SK-N-SH (cell line): ENCODE measurements at regions not wholly inside any gene's neighbourhood (a gene's known extent, or its start where the extent isn't known, plus 50 kb on each side); places are given as distances from the start of the nearest gene placed in this dataset.

Source experiments
- CTCF ChIA-PET: fragments of 300-600, 350-600 bp; formaldehyde crosslinking; extraction: SDS; loops from one replicate; lab custom pipeline; 2021; lab: Yijun Ruan, JAX
- POLR2A ChIA-PET: fragments of 350-600 bp; sonication (Branson Sonifier 250); formaldehyde crosslinking; extraction: SDS; loops from one replicate; lab custom pipeline; 2020; ENCODE audit warnings: antibody characterized with exemption, inconsistent platforms; lab: Yijun Ruan, JAX
- DNase-seq: peaks from one replicate; pipeline ENCODE4 v3.0.0; 2012
- H2AFZ ChIP-seq: fragments of 200-600 bp; sonication (generic); 2 replicates; pipeline ENCODE4 v1.8.1; 2016; ENCODE audit warnings: antibody characterized with exemption, mild to moderate bottlenecking, low read depth
- H3F3A ChIP-seq: fragments of 200-600 bp; sonication (generic); replicated peaks from 2 replicates; pipeline ENCODE3; 2016; ENCODE audit warnings: antibody characterized with exemption, mild to moderate bottlenecking; ENCODE audit not compliant: insufficient read depth
- H3K27ac ChIP-seq, 2 experiments: fragments of 200-500 bp in 1 of 2; fragments of 200-600 bp in 1 of 2; sonication (Bioruptor generic) in 1 of 2; sonication (generic), shearing (Covaris generic) in 1 of 2; 2 replicates each; pipeline versions ENCODE4 v1.5.1 to v1.6.1; 2014 to 2016; ENCODE audit warnings: low read depth in 2 of 2, inconsistent platforms in 1 of 2, low read length in 1 of 2, mild to moderate bottlenecking in 1 of 2, mixed read lengths in 1 of 2
- H3K27me3 ChIP-seq: fragments of 200-600 bp; sonication (generic), shearing (Covaris generic); 2 replicates; pipeline ENCODE4 v1.6.1; 2016; ENCODE audit warnings: mixed run types; ENCODE audit not compliant: insufficient read depth
- H3K36me3 ChIP-seq, 2 experiments: fragments of 200-500 bp in 1 of 2; fragments of 200-600 bp in 1 of 2; sonication (Bioruptor generic) in 1 of 2; sonication (generic) in 1 of 2; replicated peaks in 1 of 2; 2 replicates each; pipeline versions ENCODE3 to v1.5.1; 2014 to 2016; ENCODE audit warnings: low read length in 1 of 2, mild to moderate bottlenecking in 1 of 2; ENCODE audit not compliant: insufficient read depth in 2 of 2, control insufficient read depth in 1 of 2
- H3K4me1 ChIP-seq, 2 experiments: fragments of 200-500 bp in 1 of 2; fragments of 200-600 bp in 1 of 2; sonication (Bioruptor generic) in 1 of 2; sonication (generic), shearing (Covaris generic) in 1 of 2; 2 replicates each; pipeline versions ENCODE4 v1.5.1 to v1.6.1; 2014 to 2016; ENCODE audit warnings: low read depth in 1 of 2, low read length in 1 of 2, mixed run types in 1 of 2; ENCODE audit not compliant: insufficient read depth in 2 of 2, control insufficient read depth in 1 of 2
- H3K4me2 ChIP-seq: fragments of 200-600 bp; sonication (generic), shearing (Covaris generic); 2 replicates; pipeline ENCODE4 v1.6.1; 2017; ENCODE audit warnings: mixed run types
- H3K4me3 ChIP-seq, 2 experiments: fragments of 200-500 bp in 1 of 2; fragments of 200-600 bp in 1 of 2; sonication (Bioruptor generic) in 1 of 2; sonication (generic), shearing (Covaris generic) in 1 of 2; 2 replicates each; pipeline versions ENCODE4 v1.5.1 to v1.8.1; 2014 to 2016; ENCODE audit warnings: low read depth in 2 of 2, inconsistent platforms in 1 of 2, low read length in 1 of 2, mild to moderate bottlenecking in 1 of 2, mixed read lengths in 1 of 2, moderate library complexity in 1 of 2
- H3K79me2 ChIP-seq: fragments of 200-600 bp; sonication (generic); 2 replicates; pipeline ENCODE4 v1.8.1; 2017; ENCODE audit warnings: mild to moderate bottlenecking; ENCODE audit not compliant: insufficient read depth
- H3K9ac ChIP-seq: fragments of 200-600 bp; sonication (generic); 2 replicates; pipeline ENCODE4 v1.6.1; 2017; ENCODE audit warnings: mixed run types
- H3K9me2 ChIP-seq: fragments of 200-600 bp; sonication (generic); 2 replicates; pipeline ENCODE4 v1.6.1; 2017; ENCODE audit warnings: mixed run types
- H3K9me3 ChIP-seq: fragments of 200-600 bp; sonication (generic); 2 replicates; pipeline ENCODE4 v1.6.1; 2017; ENCODE audit warnings: mixed run types, mild to moderate bottlenecking, moderate library complexity
- H4K20me1 ChIP-seq: fragments of 200-600 bp; sonication (generic); 2 replicates; pipeline ENCODE4 v1.6.1; 2017; ENCODE audit warnings: mild to moderate bottlenecking, mixed run types; ENCODE audit not compliant: insufficient read depth
- EZH2phosphoT487 ChIP-seq: fragments of 200-600 bp; sonication (generic); IDR thresholded peaks from 2 replicates; pipeline ENCODE4 v1.6.1; 2017; ENCODE audit warnings: low read depth, mixed run types, mild to moderate bottlenecking, antibody characterized with exemption, moderate library complexity, borderline replicate concordance
- FOSL2 ChIP-seq: IDR thresholded peaks from 2 replicates; pipeline ENCODE4 v1.4.0; 2012; ENCODE audit warnings: low read depth, mild to moderate bottlenecking, moderate library complexity, borderline replicate concordance
- MEF2A ChIP-seq: IDR thresholded peaks from 2 replicates; pipeline ENCODE4 v1.4.0; 2012; ENCODE audit warnings: low read depth, borderline replicate concordance
- MXI1 ChIP-seq: IDR thresholded peaks from 2 replicates; pipeline ENCODE4 v1.6.1; 2012; ENCODE audit warnings: mild to moderate bottlenecking, low read depth, low read length, improper control_type of control experiment
- NFIC ChIP-seq: IDR thresholded peaks from 2 replicates; pipeline ENCODE4 v1.4.0; 2012; ENCODE audit warnings: borderline replicate concordance
- NRF1 ChIP-seq: IDR thresholded peaks from 2 replicates; pipeline ENCODE4 v1.6.1; 2012; ENCODE audit warnings: low read depth, mild to moderate bottlenecking, low read length
- POLR2AphosphoS5 ChIP-seq: IDR thresholded peaks from 2 replicates; pipeline ENCODE4 v1.6.1; 2012; ENCODE audit warnings: low read depth, low read length
- RAD21 ChIP-seq: IDR thresholded peaks from 2 replicates; pipeline ENCODE4 v1.6.1; 2012; ENCODE audit warnings: mild to moderate bottlenecking, low read length
- RCOR1 ChIP-seq: fragments of 150-350 bp; IDR thresholded peaks from 2 replicates; pipeline ENCODE4 v1.6.1; 2017; ENCODE audit warnings: antibody characterized with exemption, low read length
- RXRA ChIP-seq: IDR thresholded peaks from 2 replicates; pipeline ENCODE4 v1.4.0; 2012; ENCODE audit warnings: low read depth, mild to moderate bottlenecking, borderline replicate concordance
- TEAD4 ChIP-seq: IDR thresholded peaks from 2 replicates; pipeline ENCODE4 v1.4.0; 2012; ENCODE audit warnings: mild to moderate bottlenecking, borderline replicate concordance; ENCODE audit not compliant: insufficient read depth
- YY1 ChIP-seq: IDR thresholded peaks from 2 replicates; pipeline ENCODE4 v1.4.0; 2012; ENCODE audit warnings: low read depth, mild to moderate bottlenecking
- WGBS: methylation state at CpG from one replicate; pipeline ENCODE4 v1.1.6; 2017; ENCODE audit warnings: low lambda C conversion rate; 5-methylcytosine and 5-hydroxymethylcytosine counted together
- TF ChIP-seq, protein P1 (sequence below): fragments of 150-350 bp; IDR thresholded peaks from 2 replicates; pipeline ENCODE4 v1.6.1; 2016; ENCODE audit warnings: mild to moderate bottlenecking, low read depth, low read length
- TF ChIP-seq, protein P2 (sequence below): fragments of 150-350 bp; IDR thresholded peaks from 2 replicates; pipeline ENCODE4 v1.6.1; 2017; ENCODE audit warnings: antibody characterized with exemption, low read length, low read depth, borderline replicate concordance
- TF ChIP-seq, protein P3 (sequence below): IDR thresholded peaks from 2 replicates; pipeline ENCODE4; 2012
- TF ChIP-seq, protein P4 (sequence below): IDR thresholded peaks from 2 replicates; pipeline ENCODE4 v1.4.0; 2012; ENCODE audit warnings: low read depth

DNA sequence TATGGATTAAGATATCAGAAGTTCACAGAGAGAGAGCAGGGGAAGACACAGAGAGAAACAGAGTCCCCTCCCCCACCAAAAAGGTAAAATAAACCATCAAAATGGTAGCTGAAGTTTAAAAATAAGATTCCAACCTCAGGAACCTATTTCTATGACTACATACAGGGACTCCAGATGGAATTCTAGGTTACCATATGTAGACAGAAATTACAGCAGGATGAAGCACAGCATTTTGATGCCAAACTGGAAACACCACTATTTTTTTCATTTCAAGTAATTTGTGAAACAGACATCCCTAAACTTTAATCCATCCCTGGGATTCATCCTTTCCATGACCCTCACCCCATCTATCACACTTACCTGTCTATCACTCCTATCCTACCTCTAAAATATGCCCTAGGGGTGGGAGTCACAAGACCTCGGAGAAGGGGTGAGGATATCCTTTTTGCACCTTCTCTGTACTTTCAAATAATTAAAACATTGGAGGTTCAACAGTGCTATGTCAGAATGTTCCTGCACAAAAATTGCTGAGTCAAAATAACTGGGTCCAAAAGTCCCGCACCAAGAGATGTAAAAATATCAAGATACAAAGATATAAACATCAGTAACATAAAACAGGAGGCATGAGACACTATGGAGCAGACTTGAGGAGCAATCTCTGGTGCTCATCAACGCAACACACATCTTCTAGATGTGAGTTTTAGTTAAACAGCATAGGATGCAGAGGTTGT, 344.5 kb upstream of the RASGEF1B start:
- no peaks in the 10 kb centered on the region for H3K9me3 ChIP-seq
- H3K4me3 ChIP-seq, result no peak overlapping the region
- H3K4me1 ChIP-seq, result no peaks in the 10 kb centered on the region
- H3F3A ChIP-seq, result no peaks in the 10 kb centered on the region
- POLR2A ChIA-PET, result no interaction called here
- 0% methylated on average over 3 of the region's 3 CpGs for WGBS
- no peak overlapping the region for H2AFZ ChIP-seq
- no peak for DNase-seq
- H3K36me3 ChIP-seq, result no peaks in the 10 kb centered on the region
- CTCF ChIA-PET, result interaction anchor here (0.8 to 1.3 kb wide), 2 partner anchors 15 to 345 kb away, joined by 3 read pairs; partner anchors contain the start of gene RASGEF1B
- no peak for TF ChIP-seq POLR2AphosphoS5
- TF ChIP-seq, protein P1, sequence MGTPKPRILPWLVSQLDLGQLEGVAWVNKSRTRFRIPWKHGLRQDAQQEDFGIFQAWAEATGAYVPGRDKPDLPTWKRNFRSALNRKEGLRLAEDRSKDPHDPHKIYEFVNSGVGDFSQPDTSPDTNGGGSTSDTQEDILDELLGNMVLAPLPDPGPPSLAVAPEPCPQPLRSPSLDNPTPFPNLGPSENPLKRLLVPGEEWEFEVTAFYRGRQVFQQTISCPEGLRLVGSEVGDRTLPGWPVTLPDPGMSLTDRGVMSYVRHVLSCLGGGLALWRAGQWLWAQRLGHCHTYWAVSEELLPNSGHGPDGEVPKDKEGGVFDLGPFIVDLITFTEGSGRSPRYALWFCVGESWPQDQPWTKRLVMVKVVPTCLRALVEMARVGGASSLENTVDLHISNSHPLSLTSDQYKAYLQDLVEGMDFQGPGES, result no peak
- TF ChIP-seq FOSL2, result no peak
- TF ChIP-seq MEF2A, result no peak
- no peaks in the 10 kb centered on the region; the same call in 1 of the 2 replicates for H3K27me3 ChIP-seq
- no peak overlapping the region for H3K27ac ChIP-seq
- H4K20me1 ChIP-seq, result no peaks in the 10 kb centered on the region
- no peaks in the 10 kb centered on the region for H3K79me2 ChIP-seq
- H3K9ac ChIP-seq, result no peak overlapping the region
- no peaks in the 10 kb centered on the region for H3K9me2 ChIP-seq
- no peak overlapping the region for H3K4me2 ChIP-seq

DNA sequence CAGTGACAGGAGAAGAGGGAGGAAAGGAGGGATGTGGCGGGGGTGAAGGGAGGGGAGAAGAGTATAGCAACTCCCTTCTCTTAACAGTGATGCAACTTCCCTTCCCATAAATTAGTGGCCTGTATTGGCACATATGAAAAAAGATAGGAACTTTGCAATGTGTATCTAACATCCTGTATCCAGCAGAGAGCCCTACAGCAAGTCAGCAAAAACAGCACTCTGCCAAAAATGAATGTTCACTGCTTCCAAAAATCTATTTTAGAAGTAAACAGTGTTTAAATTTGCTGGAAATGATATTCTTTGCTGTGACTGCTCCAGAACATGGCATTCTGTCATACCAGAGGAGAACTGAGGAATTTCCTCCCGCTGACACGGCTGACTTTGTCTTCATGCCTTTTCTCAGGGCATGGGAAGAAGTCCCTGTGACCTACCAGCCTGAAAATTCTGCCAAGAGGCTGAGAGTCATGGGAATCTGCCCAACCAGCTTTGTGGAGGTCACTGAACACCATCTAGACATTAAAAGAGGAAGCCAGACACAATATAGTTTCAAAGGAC, 343.4 kb upstream of the RASGEF1B start:
- WGBS, result 10% methylated on average over 3 of the region's 3 CpGs
- H3K79me2 ChIP-seq, result no peaks in the 10 kb centered on the region
- H3K27me3 ChIP-seq, result no peaks in the 10 kb centered on the region; the same call in 1 of the 2 replicates
- DNase-seq, result no peak
- H3K4me3 ChIP-seq, result no peak overlapping the region
- H3K36me3 ChIP-seq, result no peaks in the 10 kb centered on the region
- no peak overlapping the region for H3K9ac ChIP-seq
- CTCF ChIA-PET, result no interaction called here
- POLR2A ChIA-PET, result no interaction called here
- no peak for TF ChIP-seq MXI1
- TF ChIP-seq FOSL2, result no peak
- TF ChIP-seq RAD21, result no peak
- no peak for TF ChIP-seq TEAD4
- H3F3A ChIP-seq, result no peaks in the 10 kb centered on the region
- no peak overlapping the region for H3K4me2 ChIP-seq
- no peaks in the 10 kb centered on the region for H3K9me3 ChIP-seq
- H3K9me2 ChIP-seq, result no peaks in the 10 kb centered on the region
- H2AFZ ChIP-seq, result no peak overlapping the region
- H3K4me1 ChIP-seq, result no peaks in the 10 kb centered on the region
- no peaks in the 10 kb centered on the region for H4K20me1 ChIP-seq
- no peak overlapping the region for H3K27ac ChIP-seq

DNA sequence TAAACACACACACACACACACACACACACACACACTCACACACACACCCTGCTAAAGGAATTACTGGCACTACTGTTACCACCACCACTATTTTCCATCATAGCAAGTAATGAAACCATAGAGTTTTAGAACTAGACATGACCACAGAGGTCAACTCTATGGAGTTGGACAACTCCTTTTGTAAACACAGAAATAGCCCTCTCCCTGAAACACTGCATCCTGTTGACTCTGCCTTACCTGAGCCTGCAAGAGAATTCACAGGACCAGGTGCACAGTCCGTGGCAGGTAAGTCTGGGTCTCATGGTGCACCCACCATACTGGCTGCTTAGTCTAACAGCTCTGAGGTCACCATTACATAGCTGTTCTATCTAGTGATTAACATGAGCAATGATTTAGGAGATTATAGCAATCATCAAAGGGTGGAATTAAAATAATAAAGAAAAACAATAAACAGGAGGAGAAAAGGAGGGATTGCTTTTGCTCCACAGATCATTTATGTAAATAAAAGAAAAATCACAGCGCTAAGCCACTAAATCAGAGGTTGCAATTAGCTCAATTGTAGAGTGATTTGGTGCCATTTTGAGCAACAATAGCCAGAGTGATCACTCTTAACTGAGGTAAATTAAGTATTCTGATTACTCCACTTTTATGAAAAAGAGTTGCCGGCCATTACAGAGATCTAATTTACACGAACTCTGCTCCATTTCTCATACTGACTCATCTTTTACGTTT, 340.0 kb upstream of the RASGEF1B start:
- ChIA-PET CTCF (no interaction called here), POLR2A (no interaction called here)
- no peak overlapping the region for H3K27ac ChIP-seq
- H3K4me3 ChIP-seq, result no peak overlapping the region
- 2% methylated on average over 5 of the region's 5 CpGs for WGBS
- H2AFZ ChIP-seq, result no peak overlapping the region
- H3K79me2 ChIP-seq, result no peaks in the 10 kb centered on the region
- H4K20me1 ChIP-seq, result no peaks in the 10 kb centered on the region
- no peaks in the 10 kb centered on the region for H3F3A ChIP-seq
- no peaks in the 10 kb centered on the region; a peak in 1 of 4 replicates for H3K4me1 ChIP-seq
- H3K27me3 ChIP-seq, result no peaks in the 10 kb centered on the region
- H3K9me2 ChIP-seq, result no peaks in the 10 kb centered on the region
- H3K9ac ChIP-seq, result no peak overlapping the region
- no peak for DNase-seq
- no peak overlapping the region for H3K4me2 ChIP-seq
- no peaks in the 10 kb centered on the region for H3K9me3 ChIP-seq
- H3K36me3 ChIP-seq, result no peaks in the 10 kb centered on the region
- TF ChIP-seq RCOR1 (no peak), MXI1 (no peak), FOSL2 (no peak), EZH2phosphoT487 (no peak), YY1 (no peak), NRF1 (no peak), NFIC (no peak), POLR2AphosphoS5 (no peak), RXRA (no peak)
- TF ChIP-seq, protein P2, sequence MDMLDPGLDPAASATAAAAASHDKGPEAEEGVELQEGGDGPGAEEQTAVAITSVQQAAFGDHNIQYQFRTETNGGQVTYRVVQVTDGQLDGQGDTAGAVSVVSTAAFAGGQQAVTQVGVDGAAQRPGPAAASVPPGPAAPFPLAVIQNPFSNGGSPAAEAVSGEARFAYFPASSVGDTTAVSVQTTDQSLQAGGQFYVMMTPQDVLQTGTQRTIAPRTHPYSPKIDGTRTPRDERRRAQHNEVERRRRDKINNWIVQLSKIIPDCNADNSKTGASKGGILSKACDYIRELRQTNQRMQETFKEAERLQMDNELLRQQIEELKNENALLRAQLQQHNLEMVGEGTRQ, result no peak
- TF ChIP-seq, protein P3, sequence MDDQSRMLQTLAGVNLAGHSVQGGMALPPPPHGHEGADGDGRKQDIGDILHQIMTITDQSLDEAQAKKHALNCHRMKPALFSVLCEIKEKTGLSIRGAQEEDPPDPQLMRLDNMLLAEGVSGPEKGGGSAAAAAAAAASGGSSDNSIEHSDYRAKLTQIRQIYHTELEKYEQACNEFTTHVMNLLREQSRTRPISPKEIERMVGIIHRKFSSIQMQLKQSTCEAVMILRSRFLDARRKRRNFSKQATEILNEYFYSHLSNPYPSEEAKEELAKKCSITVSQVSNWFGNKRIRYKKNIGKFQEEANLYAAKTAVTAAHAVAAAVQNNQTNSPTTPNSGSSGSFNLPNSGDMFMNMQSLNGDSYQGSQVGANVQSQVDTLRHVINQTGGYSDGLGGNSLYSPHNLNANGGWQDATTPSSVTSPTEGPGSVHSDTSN, result no peak
- TF ChIP-seq, protein P4, sequence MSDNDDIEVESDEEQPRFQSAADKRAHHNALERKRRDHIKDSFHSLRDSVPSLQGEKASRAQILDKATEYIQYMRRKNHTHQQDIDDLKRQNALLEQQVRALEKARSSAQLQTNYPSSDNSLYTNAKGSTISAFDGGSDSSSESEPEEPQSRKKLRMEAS, result no peak
